Naive thymus-derived CD8-positive, alpha-beta T cell (primary cell): ENCODE measurements at regions not wholly inside any gene's neighbourhood (a gene's known extent, or its start where the extent isn't known, plus 50 kb on each side); places are given as distances from the start of the nearest gene placed in this dataset.
A peak's percentile ranks its signal among the peaks of the same experiment; 100 is the strongest.

Source experiments
- ATAC-seq, 2 donors: fragments of 150-1000 bp; cut with Tn5 transposase in 1 of 2; sonication (Bioruptor Pico), chemical (Tn5 transposase) in 1 of 2; 1 replicate in 1 of 2; 2 replicates in 1 of 2; pipeline ENCODE4 v1.10.0; 2021; ENCODE audit warnings: mild to moderate bottlenecking in 2 of 2, moderate library complexity in 2 of 2
- POLR2A ChIA-PET: fragments of 350-600 bp; sonication (Branson Sonifier 250); formaldehyde crosslinking; loops from one replicate; lab custom pipeline; 2021; ENCODE audit warnings: antibody characterized with exemption; lab: Charles Lee
- DNase-seq, 10 donors: peaks; one replicate each; pipeline versions ENCODE4 v3.0.0 to v3.0.0-alpha.2; 2020 to 2022
- H3K27ac Mint-ChIP-seq, 10 donors: one replicate each; pipeline ENCODE4 v1.8.0; 2020 to 2022; ENCODE audit warnings: mild to moderate bottlenecking in 10 of 10, mixed read lengths in 10 of 10, moderate library complexity in 4 of 10, inconsistent platforms in 1 of 10
- H3K27me3 Mint-ChIP-seq, 5 donors: one replicate each; pipeline ENCODE4 v1.8.0; 2021 to 2022; ENCODE audit warnings: mixed read lengths in 5 of 5
- H3K36me3 Mint-ChIP-seq, 3 donors: one replicate each; pipeline ENCODE4 v1.8.0; 2020 to 2022; ENCODE audit warnings: mixed read lengths in 3 of 3, mild to moderate bottlenecking in 2 of 3, inconsistent platforms in 1 of 3
- H3K4me1 Mint-ChIP-seq, 4 donors: one replicate each; pipeline ENCODE4 v1.8.0; 2021 to 2022; ENCODE audit warnings: mixed read lengths in 4 of 4
- H3K4me3 Mint-ChIP-seq, 10 donors: one replicate each; pipeline ENCODE4 v1.8.0; 2020 to 2022; ENCODE audit warnings: mild to moderate bottlenecking in 10 of 10, mixed read lengths in 10 of 10, moderate library complexity in 6 of 10, inconsistent platforms in 1 of 10
- H3K9me3 Mint-ChIP-seq, 9 donors: one replicate each; pipeline ENCODE4 v1.8.0; 2020 to 2022; ENCODE audit warnings: mixed read lengths in 9 of 9, mild to moderate bottlenecking in 3 of 9, inconsistent platforms in 1 of 9, moderate library complexity in 1 of 9

DNA sequence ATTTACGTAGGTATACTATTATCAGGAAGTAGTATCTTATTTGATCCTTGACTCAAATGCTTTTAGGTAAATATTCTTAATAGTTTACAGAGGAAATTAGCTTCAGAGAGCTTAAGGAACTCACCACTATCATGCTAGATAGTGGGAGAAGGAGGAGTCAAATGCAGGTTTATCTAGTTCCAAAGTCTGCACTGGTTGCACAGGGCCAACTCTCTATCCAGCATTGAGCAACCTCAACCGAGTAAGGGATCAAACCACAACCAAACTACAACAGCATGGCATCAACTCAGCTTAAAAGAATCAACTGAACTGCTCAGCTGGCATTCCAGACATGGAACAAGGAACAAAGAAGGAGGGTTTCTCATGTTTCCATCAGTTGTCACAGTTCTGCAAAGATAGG, 306.0 kb downstream of the MAF start:
- DNase-seq (no peak), ATAC-seq (no peak)
- POLR2A ChIA-PET, result no interaction called here
- peaks cover 0 to 5% (median 0%) of the 10 kb centered on the region in 3 donors for H3K36me3 Mint-ChIP-seq
- no peak overlapping the region for H3K4me3 Mint-ChIP-seq
- peaks cover 0 to 2% (median 0%) of the 10 kb centered on the region in 9 donors for H3K9me3 Mint-ChIP-seq
- H3K4me1 Mint-ChIP-seq, result peaks cover 3 to 13% (median 5%) of the 10 kb centered on the region in 4 donors
- no peak overlapping the region for H3K27ac Mint-ChIP-seq
- H3K27me3 Mint-ChIP-seq, result peaks cover 17 to 22% (median 19%) of the 10 kb centered on the region in 5 donors

DNA sequence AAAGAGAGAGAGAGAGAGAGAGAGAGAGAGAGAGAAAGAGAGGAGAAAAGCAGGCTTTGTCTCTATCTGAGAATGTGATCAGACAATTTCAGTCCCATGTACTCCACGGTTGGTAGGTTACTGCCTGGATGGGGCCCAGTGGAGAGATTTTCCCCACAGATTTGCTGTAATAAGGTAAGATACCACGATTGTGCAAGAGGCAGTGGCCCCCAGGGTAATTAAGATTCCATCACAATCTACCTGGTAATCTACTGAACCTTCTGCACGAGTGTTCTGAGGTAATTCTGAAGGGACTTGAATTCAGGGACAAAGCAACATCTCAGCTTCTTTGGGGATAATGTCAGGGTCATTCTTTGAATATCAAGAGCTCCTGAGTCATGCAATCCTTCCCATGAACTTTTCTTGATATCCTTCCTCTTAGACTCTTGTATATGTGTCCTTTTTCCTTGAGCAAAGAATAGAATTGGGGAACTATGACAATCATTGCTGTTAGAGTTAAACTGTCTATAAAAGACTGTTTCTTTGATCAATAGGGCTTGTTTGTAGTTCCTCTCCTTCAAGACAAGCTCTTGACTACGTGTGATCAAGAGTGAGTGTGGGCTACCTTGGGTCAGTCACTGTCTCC, 306.6 kb downstream of the MAF start:
- DNase-seq (no peak), ATAC-seq (no peak)
- peaks cover 0 to 6% (median 0%) of the 10 kb centered on the region in 9 donors for H3K9me3 Mint-ChIP-seq
- H3K4me3 Mint-ChIP-seq, result no peak overlapping the region
- peaks cover 5 to 13% (median 7%) of the 10 kb centered on the region in 4 donors for H3K4me1 Mint-ChIP-seq
- POLR2A ChIA-PET, result no interaction called here
- peaks cover 20 to 29% (median 26%) of the 10 kb centered on the region in 5 donors for H3K27me3 Mint-ChIP-seq
- H3K27ac Mint-ChIP-seq, result peak overlapping the region in 1 of 10 donors; percentile 1
- H3K36me3 Mint-ChIP-seq, result peaks cover 0 to 5% (median 0%) of the 10 kb centered on the region in 3 donors

DNA sequence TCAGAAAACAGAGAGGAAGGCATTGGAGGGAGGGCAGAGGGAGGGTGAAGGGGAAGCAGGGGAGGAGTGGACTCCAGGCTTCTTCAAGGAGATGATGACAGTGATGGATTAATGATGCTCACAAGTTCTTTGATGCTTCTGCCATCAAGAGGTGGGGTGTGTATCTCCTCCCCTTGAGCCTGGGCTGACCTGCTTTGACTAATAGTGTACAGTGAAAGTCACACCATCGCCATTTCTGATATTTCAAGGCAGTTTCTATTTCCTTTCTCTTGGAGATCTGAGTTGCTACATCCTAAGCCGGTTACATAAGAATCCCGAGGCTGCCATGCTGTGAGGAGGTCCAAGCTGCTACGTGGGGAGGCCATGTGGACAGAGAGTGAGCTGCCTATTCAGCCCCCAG, 312.5 kb downstream of the MAF start:
- peaks cover 0 to 5% (median 0%) of the 10 kb centered on the region in 3 donors for H3K36me3 Mint-ChIP-seq
- H3K27me3 Mint-ChIP-seq, result peaks cover 21 to 43% (median 32%) of the 10 kb centered on the region in 5 donors
- ATAC-seq (no peak), DNase-seq (no peak)
- H3K9me3 Mint-ChIP-seq, result peaks cover 0 to 8% (median 0%) of the 10 kb centered on the region in 9 donors
- POLR2A ChIA-PET, result no interaction called here
- H3K27ac Mint-ChIP-seq, result peak overlapping the region in 1 of 10 donors; percentile 2
- H3K4me1 Mint-ChIP-seq, result peaks cover 11 to 34% (median 18%) of the 10 kb centered on the region in 4 donors
- H3K4me3 Mint-ChIP-seq, result peak overlapping the region in 2 of 10 donors; percentile 5 to 15

DNA sequence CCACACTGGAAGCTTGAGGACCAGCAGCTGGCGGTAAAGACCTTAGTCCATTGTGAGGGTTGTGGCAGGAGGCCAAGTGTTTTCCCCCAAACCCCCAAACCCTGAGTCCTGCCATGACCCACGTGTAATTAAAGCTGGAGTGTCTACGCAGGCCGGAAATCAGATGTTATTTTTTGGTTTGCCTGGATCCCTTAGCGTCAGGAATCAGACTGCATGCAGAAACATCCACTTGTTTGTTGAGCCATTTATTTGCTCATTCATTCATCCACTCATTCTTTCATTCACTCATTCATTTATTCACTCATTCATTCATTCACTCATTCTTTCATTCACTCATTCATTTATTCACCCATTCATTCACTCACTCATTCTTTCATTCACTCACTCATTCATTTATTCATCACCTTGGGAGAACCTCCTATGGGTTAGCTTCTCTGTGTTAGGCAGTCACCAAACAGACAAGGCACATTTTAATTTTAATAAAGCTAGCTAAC, 313.1 kb downstream of the MAF start:
- peaks cover 19 to 40% (median 30%) of the 10 kb centered on the region in 5 donors for H3K27me3 Mint-ChIP-seq
- peaks cover 0 to 8% (median 0%) of the 10 kb centered on the region in 9 donors for H3K9me3 Mint-ChIP-seq
- ATAC-seq (no peak), DNase-seq (no peak)
- peaks cover 0 to 5% (median 0%) of the 10 kb centered on the region in 3 donors for H3K36me3 Mint-ChIP-seq
- peaks cover 11 to 40% (median 19%) of the 10 kb centered on the region in 4 donors for H3K4me1 Mint-ChIP-seq
- POLR2A ChIA-PET, result no interaction called here
- peak overlapping the region in 8 of 10 donors; percentile 12 to 78 (median 54) for H3K4me3 Mint-ChIP-seq
- H3K27ac Mint-ChIP-seq, result peak overlapping the region in 5 of 10 donors; percentile 2 to 55 (median 15)

DNA sequence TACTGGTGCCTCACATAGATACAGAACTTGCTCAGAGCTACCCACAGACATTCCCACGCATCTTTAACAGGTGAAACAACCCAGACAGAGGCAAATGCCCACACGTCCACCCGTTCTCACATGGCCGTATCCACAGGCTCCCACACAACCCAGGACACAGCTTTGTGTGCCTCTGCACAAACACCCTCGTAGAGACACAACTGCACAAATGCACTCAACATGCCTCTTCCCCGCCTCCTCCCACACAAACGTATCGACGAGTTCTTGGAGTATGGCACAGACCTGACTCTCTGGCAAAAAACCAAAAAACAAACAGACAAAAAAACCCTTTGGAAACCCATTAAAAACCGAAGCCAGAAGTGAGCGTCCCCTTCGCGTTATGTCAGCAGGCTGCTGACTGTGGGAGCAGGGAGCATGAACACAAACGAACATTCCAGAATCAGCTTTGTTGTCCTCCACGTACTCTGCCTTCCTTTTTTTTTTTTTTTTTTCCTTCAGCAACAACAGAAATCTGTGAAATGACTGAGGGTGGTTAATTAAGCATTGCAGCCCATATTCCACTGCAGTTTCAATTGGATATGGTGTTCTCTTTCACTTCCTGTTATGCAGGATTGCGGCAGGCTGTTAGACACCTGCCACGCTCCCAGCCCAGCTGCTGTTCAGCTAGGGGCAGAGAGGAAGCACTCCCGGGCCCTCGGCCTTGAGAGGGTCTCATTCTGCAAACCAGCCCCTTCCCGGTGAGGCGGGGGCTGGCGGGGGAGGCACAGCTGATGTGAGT, 313.7 kb downstream of the MAF start:
- POLR2A ChIA-PET, result no interaction called here
- Mint-ChIP-seq H3K9me3 (peaks cover 0 to 8% (median 0%) of the 10 kb centered on the region in 9 donors), H3K27me3 (peaks cover 19 to 37% (median 26%) of the 10 kb centered on the region in 5 donors), H3K36me3 (peaks cover 0 to 5% (median 0%) of the 10 kb centered on the region in 3 donors), H3K27ac (peak overlapping the region in 1 of 10 donors; percentile 55), H3K4me1 (peaks cover 11 to 41% (median 19%) of the 10 kb centered on the region in 4 donors), H3K4me3 (peak overlapping the region in 6 of 10 donors; percentile 12 to 78 (median 44))
- peak in 1 of 10 donors; percentile 20 for DNase-seq
- ATAC-seq, result peak; percentile 49 to 52

DNA sequence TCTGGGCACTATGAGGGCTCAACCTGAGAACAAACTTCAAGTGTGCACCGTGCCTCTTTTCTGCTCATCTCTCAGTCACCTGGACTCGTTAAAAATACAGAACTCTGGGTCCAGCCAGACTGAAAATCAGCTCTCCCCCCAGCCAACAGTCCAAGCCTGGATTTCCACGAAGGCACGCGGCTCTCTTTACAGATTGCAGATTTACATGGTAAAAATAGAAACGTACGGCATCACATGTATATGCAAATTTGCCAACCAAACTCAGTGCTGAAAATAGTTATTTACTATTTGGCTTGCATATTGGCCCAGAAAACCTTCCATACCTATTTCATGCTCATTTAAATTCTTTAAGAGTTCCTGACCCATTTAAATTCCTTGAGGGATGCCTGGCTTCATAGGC, 315.8 kb downstream of the MAF start:
- POLR2A ChIA-PET, result no interaction called here
- no peak overlapping the region for H3K4me3 Mint-ChIP-seq
- DNase-seq (no peak), ATAC-seq (no peak)
- peaks cover 0 to 4% (median 2%) of the 10 kb centered on the region in 3 donors for H3K36me3 Mint-ChIP-seq
- H3K27me3 Mint-ChIP-seq, result peaks cover 16 to 42% (median 25%) of the 10 kb centered on the region in 5 donors
- H3K9me3 Mint-ChIP-seq, result peaks cover 0 to 8% (median 0%) of the 10 kb centered on the region in 9 donors
- H3K4me1 Mint-ChIP-seq, result peaks cover 11 to 45% (median 19%) of the 10 kb centered on the region in 4 donors
- H3K27ac Mint-ChIP-seq, result no peak overlapping the region

DNA sequence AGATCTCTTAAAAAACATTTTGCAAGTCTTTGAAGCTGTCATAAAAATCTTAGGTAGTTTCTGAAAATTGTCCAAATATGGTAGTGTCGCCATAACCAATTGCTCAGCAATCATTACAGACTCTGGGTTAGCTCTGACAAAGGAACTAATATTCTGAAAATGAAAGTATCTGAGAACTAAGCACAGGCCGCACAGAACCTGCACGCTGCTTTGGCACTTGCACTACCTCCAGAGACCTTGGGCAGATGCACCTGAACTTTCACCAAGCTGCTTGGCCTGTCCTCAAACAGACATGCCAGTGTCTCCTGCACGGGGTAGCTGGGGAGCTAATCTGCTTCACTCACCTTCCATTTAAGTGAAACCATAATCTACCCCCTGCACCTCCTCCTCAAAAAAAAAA, 317.0 kb downstream of the MAF start:
- H3K36me3 Mint-ChIP-seq, result peaks cover 0 to 4% (median 2%) of the 10 kb centered on the region in 3 donors
- H3K9me3 Mint-ChIP-seq, result peaks cover 0 to 2% (median 0%) of the 10 kb centered on the region in 9 donors
- POLR2A ChIA-PET, result interaction anchor here (0.6 kb wide), 1 partner anchor 1308 kb away, joined by 3 read pairs; no protein-coding TSS in a partner anchor
- H3K4me1 Mint-ChIP-seq, result peaks cover 7 to 55% (median 24%) of the 10 kb centered on the region in 4 donors
- peak overlapping the region in 2 of 10 donors; percentile 45 to 48 for H3K4me3 Mint-ChIP-seq
- ATAC-seq (no peak), DNase-seq (no peak)
- peak overlapping the region in 2 of 10 donors; percentile 41 to 51 for H3K27ac Mint-ChIP-seq
- H3K27me3 Mint-ChIP-seq, result peaks cover 9 to 42% (median 24%) of the 10 kb centered on the region in 5 donors

DNA sequence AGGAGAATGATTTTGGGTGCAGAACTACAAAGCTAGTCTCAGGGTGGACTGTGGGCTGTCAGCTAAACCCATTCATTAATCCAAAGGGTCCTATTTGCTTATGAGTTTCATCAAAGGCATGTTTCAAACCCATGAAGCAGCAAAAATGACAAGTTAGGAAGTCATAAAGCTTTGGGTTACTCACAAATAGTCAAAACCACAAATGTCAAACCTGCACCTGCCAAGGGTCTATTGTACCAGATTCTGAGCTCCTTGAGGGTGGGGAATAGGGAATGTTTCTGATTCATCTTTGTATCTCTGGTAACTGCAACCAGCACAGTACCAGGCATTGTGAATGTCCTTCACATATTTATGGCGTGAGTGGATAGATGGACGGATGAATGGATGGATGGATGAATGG, 317.7 kb downstream of the MAF start:
- DNase-seq (no peak), ATAC-seq (no peak)
- peaks cover 7 to 56% (median 27%) of the 10 kb centered on the region in 4 donors for H3K4me1 Mint-ChIP-seq
- peak overlapping the region in 2 of 10 donors; percentile 1 to 41 for H3K27ac Mint-ChIP-seq
- H3K9me3 Mint-ChIP-seq, result peaks cover 0 to 2% (median 0%) of the 10 kb centered on the region in 9 donors
- POLR2A ChIA-PET, result no interaction called here
- peaks cover 8 to 42% (median 24%) of the 10 kb centered on the region in 5 donors for H3K27me3 Mint-ChIP-seq
- H3K36me3 Mint-ChIP-seq, result peaks cover 0 to 4% (median 2%) of the 10 kb centered on the region in 3 donors
- H3K4me3 Mint-ChIP-seq, result no peak overlapping the region

DNA sequence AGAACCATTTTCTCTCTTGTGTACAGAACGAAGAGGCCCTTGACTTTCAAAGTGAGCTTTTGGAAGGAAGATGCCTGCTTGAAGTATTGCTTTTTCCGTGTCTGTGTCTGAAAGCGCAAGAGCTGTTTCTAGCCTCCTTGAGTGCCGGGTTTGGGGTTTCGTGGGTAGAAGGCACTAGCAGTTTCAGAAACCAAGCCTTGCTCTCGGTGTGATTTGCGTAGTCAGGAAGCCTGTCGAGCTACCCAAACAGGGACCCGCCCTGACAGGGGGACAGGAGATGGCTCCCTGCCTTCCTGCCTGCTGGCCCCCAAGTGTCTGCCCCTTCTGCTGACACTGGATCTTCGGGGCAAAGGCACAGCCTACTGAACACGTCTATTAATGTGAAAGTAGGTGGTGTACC, 322.0 kb downstream of the MAF start:
- DNase-seq (peak in 6 of 10 donors; percentile 13 to 45 (median 29)), ATAC-seq (peak in 1 of 2 donors; percentile 74)
- peak overlapping the region in 5 of 10 donors; percentile 29 to 93 (median 68) for H3K27ac Mint-ChIP-seq
- H3K36me3 Mint-ChIP-seq, result peaks cover 0 to 4% (median 2%) of the 10 kb centered on the region in 3 donors
- H3K27me3 Mint-ChIP-seq, result peaks cover 14 to 77% (median 37%) of the 10 kb centered on the region in 5 donors
- H3K4me3 Mint-ChIP-seq, result peak overlapping the region in 7 of 10 donors; percentile 6 to 71 (median 31)
- H3K4me1 Mint-ChIP-seq, result peaks cover 1 to 41% (median 18%) of the 10 kb centered on the region in 4 donors
- no peaks in the 10 kb centered on the region for H3K9me3 Mint-ChIP-seq
- POLR2A ChIA-PET, result no interaction called here

DNA sequence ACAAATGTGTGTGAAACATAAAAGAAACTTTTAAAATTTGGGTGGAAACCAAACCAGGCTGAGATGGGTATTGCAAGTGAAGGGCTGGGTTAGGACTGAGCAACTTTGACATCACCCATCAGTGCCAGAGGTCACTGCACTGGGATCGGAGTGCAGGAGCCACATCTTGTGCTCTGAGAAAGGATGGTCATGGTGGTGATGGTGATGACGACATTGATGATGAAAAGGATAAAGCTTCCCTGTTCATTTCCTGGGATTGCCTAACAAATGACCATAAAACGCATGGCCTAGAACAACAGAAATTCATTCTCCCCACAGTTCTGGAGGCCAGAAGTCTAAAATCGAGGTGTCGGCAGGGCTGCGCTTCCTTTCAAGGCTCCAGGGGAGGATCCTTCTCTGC, 324.0 kb downstream of the MAF start:
- peaks cover 0 to 2% (median 0%) of the 10 kb centered on the region in 9 donors for H3K9me3 Mint-ChIP-seq
- H3K27me3 Mint-ChIP-seq, result peaks cover 18 to 87% (median 47%) of the 10 kb centered on the region in 5 donors
- POLR2A ChIA-PET, result no interaction called here
- peaks cover 16 to 50% (median 36%) of the 10 kb centered on the region in 4 donors for H3K4me1 Mint-ChIP-seq
- H3K27ac Mint-ChIP-seq, result peak overlapping the region in 1 of 10 donors; percentile 11
- H3K36me3 Mint-ChIP-seq, result peaks cover 0 to 4% (median 2%) of the 10 kb centered on the region in 3 donors
- H3K4me3 Mint-ChIP-seq, result no peak overlapping the region
- no peak for ATAC-seq
- DNase-seq, result no peak

DNA sequence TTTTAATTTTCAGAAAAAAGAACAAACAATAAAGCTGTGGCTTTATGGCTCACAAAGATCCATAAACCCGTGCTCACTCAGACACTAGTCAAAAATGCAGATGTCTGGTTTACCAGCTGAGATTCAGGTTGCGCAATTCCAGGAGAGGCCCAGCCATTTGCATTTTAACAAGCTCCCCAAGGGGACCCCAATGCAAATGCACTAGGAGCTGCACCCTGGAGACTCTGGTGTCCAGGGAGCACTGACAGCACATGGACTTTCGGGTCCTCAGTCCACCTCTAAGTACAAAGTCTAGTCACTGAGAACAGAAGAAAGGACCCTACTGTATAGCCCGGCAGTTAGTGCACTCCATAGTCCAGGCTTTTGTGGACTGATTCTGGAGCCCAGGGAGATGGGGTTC, 326.3 kb downstream of the MAF start:
- DNase-seq, result no peak
- Mint-ChIP-seq H3K27me3 (peaks cover 23 to 79% (median 47%) of the 10 kb centered on the region in 5 donors), H3K27ac (no peak overlapping the region), H3K4me1 (peaks cover 27 to 59% (median 54%) of the 10 kb centered on the region in 4 donors), H3K4me3 (no peak overlapping the region), H3K36me3 (no peaks in the 10 kb centered on the region), H3K9me3 (peaks cover 0 to 2% (median 0%) of the 10 kb centered on the region in 9 donors)
- POLR2A ChIA-PET, result no interaction called here
- ATAC-seq, result no peak

DNA sequence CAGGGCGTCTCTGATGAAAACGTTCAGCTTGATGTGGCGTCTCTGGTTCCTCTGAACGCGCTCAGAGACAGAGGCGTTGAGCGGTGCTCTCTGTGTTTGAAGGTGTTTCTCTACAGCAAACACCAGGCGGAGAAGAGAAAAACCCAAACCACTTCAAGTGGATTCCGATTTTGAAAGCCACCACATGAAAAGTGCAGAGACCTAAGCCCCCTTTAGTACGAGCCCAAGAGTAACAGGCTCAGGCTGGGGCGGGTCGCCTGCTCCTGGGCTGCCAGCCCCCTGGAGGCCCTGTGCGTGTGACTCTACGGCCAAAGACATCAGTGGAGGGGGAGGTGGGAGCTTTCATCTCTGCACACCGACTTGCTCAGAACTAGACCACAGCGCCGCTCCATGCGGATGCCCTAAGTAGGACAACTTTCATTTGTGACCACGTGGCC, 328.4 kb downstream of the MAF start:
- POLR2A ChIA-PET, result no interaction called here
- peak; percentile 11 to 82 (median 57) for DNase-seq
- peak; percentile 91 to 93 for ATAC-seq
- H3K27ac Mint-ChIP-seq, result peak overlapping the region; percentile 16 to 90 (median 64)
- no peaks in the 10 kb centered on the region for H3K36me3 Mint-ChIP-seq
- peaks cover 23 to 77% (median 56%) of the 10 kb centered on the region in 5 donors for H3K27me3 Mint-ChIP-seq
- H3K4me3 Mint-ChIP-seq, result peak overlapping the region; percentile 51 to 81 (median 71)
- H3K4me1 Mint-ChIP-seq, result peaks cover 31 to 61% (median 58%) of the 10 kb centered on the region in 4 donors
- peaks cover 0 to 2% (median 0%) of the 10 kb centered on the region in 9 donors for H3K9me3 Mint-ChIP-seq
